ENCODE measurements at regions not wholly inside any gene's neighbourhood (a gene's known extent, or its start where the extent isn't known, plus 50 kb on each side); places are given as distances from the start of the nearest gene placed in this dataset.

GRCh38 chr14:53461858-53462257 is 308.7 kb upstream of the DDHD1 start:
- TF ChIP-seq CTCF (IDR thresholded peaks at IDR 0.05) (no peak), POLR2A (IDR thresholded peaks at IDR 0.05) (no peak)
